GM21390 (cell line): ENCODE measurements at regions not wholly inside any gene's neighbourhood (a gene's known extent, or its start where the extent isn't known, plus 50 kb on each side); places are given as distances from the start of the nearest gene placed in this dataset.
A peak's percentile ranks its signal among the peaks of the same experiment; 100 is the strongest.
"Not testable (repeated sequence)": the region's sequence is repeated elsewhere in the genome, so short reads cannot be mapped to it uniquely, and the experiment has no call there.

Experiments used
- ATAC-seq: cut with Tn5 transposase; IDR thresholded peaks from one replicate; pipeline ENCODE4 v1.9.1; 2021; ENCODE audit not compliant: unreplicated experiment

DNA sequence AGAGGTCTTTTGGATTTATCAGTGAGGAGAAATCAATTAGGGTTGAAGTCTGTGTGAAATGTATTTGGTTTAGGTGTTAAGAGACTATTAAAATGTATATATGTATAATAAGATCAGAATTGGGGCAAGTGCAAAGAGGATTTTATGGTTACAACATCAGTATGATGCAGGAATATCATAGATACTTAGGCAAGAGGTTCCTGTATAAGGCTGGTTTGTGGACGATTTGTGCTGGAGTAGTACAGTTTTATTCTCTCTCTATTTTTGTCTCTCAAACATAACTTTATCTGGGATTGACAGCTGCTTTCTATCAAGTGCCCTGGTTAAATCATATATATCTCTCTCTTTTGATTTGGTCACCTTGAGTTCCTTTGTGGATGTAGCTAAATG, 142.5 kb downstream of the CTH start:
- no peak for ATAC-seq

DNA sequence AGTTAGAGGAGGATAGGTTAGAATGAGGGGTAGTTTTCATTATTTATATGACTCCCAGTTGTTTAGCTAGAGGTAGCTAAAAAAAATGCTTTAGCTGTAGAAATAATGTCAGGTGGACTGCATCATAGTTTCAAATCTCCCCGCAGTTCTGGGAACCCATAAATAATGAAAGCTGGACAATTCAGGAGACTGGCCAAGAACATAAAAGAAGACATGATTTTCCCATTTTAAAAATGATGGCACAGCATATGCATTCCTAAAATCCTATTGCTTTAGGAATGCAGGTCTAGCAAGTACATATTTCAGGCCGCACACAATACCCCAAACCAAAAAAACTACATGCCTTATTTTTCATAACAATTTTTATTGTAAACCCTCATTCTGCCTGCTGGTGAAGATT, 143.3 kb downstream of the CTH start:
- no peak for ATAC-seq

GRCh38 chr1:70556541-70556940, 145.5 kb downstream of the CTH start:
- no peak for ATAC-seq

GRCh38 chr1:70567167-70567566, 156.1 kb downstream of the CTH start:
- ATAC-seq = no peak

DNA sequence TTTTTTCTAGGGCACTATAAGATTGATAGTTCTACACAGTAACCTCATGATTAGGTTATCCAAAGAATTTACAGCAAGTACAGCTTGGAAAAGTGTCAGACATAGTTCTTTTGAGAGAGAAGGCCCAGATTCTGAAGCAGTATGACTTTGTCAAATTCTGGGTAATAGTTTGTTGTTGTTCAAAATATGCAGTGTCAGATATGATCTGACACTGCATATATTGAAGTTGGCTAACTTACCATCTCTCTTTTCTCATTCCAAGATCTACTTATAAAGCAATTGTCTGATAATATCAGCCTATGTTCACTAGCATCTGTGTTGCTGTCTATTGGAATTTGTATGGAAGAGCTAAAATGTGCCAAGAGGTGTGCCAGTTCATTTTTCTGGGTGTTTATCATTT, 160.1 kb downstream of the CTH start:
- ATAC-seq = no peak

GRCh38 chr1:70573317-70573843, 162.3 kb downstream of the CTH start:
- no peak for ATAC-seq

GRCh38 chr1:70581661-70582060, 170.6 kb downstream of the CTH start:
- ATAC-seq = no peak

DNA sequence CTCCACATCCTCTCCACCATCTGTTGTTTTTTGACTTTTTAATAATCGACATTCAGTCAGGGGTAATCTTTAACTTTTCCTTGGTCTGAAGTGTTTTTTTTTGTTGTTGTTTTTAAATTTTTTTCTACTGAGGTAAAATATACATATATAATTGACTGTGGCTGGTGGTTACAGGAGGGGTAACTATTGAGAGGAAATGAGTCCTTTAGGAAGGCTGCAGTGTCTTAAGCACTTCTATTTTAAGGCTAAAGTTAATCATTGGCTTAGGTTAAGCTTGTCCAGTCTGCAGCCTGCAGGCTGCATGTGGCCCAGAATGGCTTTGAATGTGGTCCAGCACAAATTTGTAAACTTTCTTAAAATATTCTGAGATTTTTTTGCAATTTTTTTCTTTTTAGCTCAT, 172.5 kb downstream of the CTH start:
- peak; percentile 74 for ATAC-seq

DNA sequence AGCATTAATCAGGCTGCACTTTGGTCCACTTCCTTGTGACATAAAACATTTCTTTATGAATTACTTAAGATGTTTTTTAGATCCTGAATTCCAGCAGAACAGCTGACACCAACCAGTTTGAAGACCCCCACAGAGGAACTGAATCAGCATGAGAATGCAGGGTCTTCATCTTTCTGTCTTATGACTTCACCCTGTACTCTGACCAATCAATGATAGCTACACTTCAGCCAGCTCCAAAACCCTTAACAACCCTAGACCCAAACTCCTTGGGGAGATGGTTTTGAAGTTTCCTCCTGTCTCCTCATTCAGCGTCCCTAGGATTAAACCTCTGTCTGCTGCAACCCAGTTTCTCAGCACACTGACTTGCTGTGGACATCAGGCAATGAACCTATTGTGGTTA, 175.0 kb downstream of the CTH start:
- no peak for ATAC-seq

- no peak for ATAC-seq
These were observed 176.9 kb downstream of the CTH start for GRCh38 chr1:70587872-70588366.

- ATAC-seq = not testable (repeated sequence)
These were observed 182.5 kb downstream of the CTH start for GRCh38 chr1:70593551-70593950.

DNA sequence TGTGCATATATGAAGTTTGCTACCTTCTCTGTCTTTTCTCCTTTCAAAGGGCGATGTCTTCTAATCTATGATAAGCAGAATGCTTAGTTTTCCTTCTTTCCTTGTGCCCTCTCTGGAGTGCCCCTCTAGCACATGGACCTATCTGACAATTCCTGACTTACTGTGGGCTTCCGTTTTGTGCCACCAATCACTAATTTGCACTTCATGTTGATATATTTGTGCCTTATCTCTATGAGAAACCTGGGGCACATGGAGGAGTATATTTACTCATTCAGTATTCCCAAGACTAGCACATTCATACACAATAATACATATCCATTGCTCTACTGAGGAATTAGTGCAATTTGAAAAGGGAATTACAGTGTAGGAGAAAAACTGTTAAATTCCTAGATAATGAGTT, 197.7 kb downstream of the CTH start:
- ATAC-seq = no peak

GRCh38 chr1:70610164-70610563, 199.1 kb downstream of the CTH start:
- not testable (repeated sequence) for ATAC-seq

DNA sequence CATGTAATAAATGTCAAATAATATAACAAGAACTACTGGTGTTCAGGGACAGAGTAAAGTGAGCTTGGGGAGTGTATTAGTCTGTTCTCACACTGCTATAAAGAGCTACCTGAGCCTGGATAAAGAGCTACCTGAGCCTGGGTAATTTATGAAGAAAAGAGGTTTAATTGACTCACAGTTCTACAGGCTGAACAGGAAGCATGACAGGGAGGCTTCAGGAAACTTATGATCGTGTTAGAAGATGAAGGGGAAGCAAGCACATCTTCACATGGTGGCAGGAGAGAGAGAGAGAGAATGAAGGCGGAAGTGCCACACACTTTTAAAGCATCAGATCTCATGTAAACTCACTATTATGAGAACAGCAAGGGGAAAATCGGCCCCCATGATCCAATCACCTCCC, 205.9 kb downstream of the CTH start:
- ATAC-seq = no peak

DNA sequence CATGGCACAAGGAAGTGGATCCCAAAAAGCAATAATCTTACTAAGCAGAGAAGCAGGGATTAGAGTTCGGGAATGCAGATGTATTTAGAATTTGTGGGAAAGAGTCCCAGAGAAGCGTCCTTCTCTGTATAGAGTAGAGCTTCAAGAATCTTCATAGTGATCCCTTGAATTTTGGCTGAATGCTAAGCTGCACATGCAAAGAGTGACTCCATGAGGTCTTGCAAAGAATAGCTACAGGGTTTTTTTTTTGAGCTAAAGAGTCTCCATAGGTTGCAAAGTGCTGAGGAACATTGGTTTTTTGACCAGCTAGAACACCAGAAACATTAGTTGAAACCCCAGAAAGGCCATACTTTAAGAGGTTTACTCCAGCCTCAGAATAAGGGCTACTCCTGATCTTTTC, 206.7 kb downstream of the CTH start:
- no peak for ATAC-seq

GRCh38 chr1:70627910-70628309, 216.8 kb downstream of the CTH start:
- ATAC-seq = no peak

GRCh38 chr1:70628973-70629372, 217.9 kb downstream of the CTH start:
- no peak for ATAC-seq

DNA sequence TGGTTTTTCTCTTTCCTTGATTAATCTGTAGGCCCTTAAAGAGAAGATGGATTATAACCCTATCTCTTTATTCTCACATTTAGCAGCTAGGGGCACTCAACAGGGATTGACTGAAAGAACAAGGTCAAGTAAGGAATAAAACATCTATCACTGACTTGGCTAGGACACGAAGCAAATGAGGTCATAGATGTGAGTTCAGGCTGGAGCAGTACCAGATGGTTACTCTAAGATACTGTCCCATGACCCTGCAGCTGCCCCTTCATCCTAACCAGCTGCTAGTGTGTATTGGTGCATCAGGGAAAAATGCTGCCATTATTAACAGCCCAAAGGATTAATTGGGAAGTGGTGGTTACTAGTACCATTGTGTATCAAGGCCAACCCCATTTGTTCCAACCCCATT, 221.9 kb downstream of the CTH start:
- ATAC-seq = no peak

DNA sequence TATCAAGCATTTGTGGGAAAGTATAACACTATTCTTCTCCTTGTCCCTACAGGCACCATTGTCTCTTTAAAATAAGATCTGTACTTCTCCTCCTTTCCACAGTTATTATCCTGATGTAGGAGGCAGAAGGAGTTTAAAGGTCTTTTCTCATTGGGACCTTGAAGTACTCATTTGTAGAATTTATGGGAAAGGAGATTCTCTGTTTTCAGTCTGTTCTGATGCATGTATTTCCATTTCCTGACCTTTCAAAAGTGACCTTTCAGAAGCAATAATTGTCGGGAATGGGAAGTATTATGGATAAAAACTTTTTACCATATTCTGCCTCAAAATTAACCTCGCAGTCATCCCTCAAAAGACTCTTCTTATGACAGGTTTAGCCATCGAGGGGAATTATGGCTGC, 224.8 kb downstream of the CTH start:
- ATAC-seq = no peak

- no peak for ATAC-seq
These were observed 230.8 kb downstream of the CTH start for GRCh38 chr1:70641868-70642267.

DNA sequence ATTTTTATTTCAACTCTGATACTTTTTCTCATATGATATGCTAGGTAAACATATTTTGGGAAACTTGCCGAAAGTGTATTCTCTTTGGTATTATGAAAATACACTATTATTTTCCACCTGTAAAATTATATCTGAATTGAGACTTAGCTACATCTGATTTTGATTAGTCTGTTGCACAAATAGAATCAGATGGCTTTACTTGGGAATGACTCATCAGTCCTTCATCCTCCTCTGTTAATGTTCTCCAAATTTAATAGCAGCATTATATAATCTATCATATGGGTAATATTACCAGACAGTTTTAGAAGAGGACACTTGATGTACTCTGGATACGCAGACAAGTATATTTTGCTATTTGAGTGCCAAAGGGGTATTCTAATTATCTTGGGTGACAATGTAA, 245.3 kb downstream of the CTH start:
- no peak for ATAC-seq

GRCh38 chr1:70659891-70660290, 248.8 kb downstream of the CTH start:
- no peak for ATAC-seq

DNA sequence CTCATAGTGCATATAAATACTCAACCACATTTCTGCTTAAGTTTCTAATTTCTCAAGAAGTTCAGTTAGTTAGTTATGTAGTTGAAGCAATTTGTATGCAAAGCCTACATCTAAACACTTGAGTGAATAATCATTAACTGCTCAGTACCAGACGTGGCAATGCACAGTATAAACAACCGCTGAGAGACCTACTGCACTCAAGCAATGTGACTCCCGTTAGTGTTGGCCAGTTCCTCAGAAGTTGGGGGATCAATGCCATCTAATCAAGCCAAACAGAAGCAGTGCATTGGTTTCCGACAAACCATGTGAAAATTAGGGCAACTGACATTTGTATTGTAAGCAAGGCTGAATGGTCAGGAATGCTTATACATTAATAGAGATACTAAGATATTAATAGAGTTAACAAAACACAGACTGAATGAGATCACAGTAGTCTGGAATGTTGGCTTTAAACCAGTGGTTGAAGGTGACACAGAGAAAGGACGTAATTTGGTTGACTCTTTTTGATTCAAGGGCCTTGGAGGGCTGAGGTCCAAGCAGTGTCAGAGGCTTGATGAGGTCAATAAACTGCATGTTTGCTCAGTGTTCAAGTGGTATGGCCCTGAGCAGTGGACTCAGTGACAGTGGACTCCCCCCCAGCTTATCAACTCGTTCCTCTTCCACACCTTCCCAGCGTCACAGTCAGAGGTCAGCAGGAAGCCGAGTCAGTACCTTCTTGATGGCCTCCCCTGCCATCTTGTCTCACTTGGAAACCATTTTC, 255.5 kb downstream of the CTH start:
- no peak for ATAC-seq
